ENCODE measurements at regions not wholly inside any gene's neighbourhood (a gene's known extent, or its start where the extent isn't known, plus 50 kb on each side); places are given as distances from the start of the nearest gene placed in this dataset.
"Not testable (repeated sequence)": the region's sequence is repeated elsewhere in the genome, so short reads cannot be mapped to it uniquely, and the experiment has no call there.

DNA sequence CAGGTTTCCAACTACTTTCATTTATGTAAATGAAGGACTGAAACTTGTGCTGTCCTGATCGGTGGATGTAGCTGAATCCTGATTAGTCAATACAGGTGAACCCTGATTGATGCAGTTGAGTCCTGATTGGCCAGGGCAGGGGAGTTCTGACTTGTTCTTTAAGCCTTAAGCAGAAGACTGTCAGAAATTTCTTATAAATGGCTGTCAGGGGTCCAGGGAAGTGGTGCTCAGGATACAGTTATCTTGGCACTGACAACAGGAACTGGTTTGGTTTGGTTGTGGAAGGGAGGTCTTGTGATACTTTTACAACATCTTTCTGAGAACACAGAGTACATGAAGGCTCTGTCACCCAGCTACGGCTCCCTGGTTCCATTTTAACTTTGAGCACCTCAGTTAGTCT lies 132.1 kb downstream of the KCNJ12 start:
- H3K27me3 Mint-ChIP-seq = peaks cover 50% of the 10 kb centered on the region
- no peaks in the 10 kb centered on the region for H3K9me3 Mint-ChIP-seq (ENCODE audit: low read depth)
- H3K27ac Mint-ChIP-seq = no peak overlapping the region
- DNase-seq (ENCODE audit: low spot score, unreplicated experiment) = no peak
- H3K36me3 Mint-ChIP-seq (ENCODE audit: insufficient read depth) = no peaks in the 10 kb centered on the region
- peaks cover 16% of the 10 kb centered on the region for H3K4me1 Mint-ChIP-seq (ENCODE audit: low read depth)
- H3K4me3 Mint-ChIP-seq (ENCODE audit: low read depth) = no peak overlapping the region
- TF ChIP-seq, protein P1, sequence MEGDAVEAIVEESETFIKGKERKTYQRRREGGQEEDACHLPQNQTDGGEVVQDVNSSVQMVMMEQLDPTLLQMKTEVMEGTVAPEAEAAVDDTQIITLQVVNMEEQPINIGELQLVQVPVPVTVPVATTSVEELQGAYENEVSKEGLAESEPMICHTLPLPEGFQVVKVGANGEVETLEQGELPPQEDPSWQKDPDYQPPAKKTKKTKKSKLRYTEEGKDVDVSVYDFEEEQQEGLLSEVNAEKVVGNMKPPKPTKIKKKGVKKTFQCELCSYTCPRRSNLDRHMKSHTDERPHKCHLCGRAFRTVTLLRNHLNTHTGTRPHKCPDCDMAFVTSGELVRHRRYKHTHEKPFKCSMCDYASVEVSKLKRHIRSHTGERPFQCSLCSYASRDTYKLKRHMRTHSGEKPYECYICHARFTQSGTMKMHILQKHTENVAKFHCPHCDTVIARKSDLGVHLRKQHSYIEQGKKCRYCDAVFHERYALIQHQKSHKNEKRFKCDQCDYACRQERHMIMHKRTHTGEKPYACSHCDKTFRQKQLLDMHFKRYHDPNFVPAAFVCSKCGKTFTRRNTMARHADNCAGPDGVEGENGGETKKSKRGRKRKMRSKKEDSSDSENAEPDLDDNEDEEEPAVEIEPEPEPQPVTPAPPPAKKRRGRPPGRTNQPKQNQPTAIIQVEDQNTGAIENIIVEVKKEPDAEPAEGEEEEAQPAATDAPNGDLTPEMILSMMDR (IDR thresholded peaks at IDR 0.05; ENCODE audit: unreplicated experiment) = no peak

DNA sequence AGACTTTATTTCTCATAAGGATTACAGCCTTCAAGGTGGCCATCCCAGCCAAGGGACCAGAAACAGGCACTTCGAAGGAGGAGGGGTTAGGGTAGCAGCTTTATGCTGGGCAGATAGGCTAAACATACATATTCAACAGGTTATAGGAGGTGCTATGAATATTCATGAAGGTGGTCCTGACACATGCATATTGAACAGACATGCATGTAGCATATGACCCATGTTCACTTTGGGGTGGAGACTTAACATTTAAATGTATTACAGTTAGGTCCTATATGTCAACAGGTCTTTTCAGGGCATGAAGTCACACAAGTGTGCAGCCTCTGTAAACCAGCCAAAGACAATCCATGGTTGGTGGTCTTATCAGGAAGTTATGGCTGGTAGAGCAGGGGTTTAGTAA lies 133.2 kb downstream of the KCNJ12 start:
- H3K9me3 Mint-ChIP-seq (ENCODE audit: low read depth); H3K27ac Mint-ChIP-seq; H3K36me3 Mint-ChIP-seq (ENCODE audit: insufficient read depth); H3K4me3 Mint-ChIP-seq (ENCODE audit: low read depth); DNase-seq (ENCODE audit: low spot score, unreplicated experiment): not testable (repeated sequence)
- Mint-ChIP-seq H3K27me3 (peaks cover 57% of the 10 kb centered on the region), H3K4me1 (ENCODE audit: low read depth) (peaks cover 16% of the 10 kb centered on the region)

DNA sequence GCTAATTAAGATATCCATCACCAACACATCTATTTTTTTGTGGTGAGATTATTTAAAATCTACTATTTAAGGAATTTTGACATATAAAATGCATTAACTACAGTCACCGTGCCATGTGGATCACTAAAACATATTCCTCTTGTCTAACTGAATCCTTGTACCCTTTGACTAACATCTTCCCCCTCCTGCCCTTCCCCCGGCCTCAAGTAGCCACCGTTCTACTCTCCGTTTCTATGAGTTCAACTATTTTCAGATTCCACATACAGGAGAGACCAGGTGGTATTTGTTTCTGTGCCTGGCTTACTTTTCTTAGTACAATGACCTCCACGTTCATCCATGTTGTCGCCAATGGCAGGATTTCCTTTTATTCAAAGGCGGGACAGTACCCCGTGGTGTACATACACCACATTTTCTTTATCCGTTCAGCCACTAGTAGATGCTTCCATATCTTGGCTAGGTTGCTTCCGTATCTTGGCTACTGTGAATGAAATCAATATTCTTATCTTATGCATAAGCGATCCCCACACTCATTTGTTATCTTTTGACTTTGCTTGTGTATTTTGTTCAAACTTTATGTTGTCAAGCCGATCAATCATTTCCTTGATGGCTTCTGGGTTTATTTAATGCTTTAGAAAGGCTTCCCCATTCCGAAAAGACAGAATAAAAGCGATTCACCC lies 134.7 kb downstream of the KCNJ12 start:
- H3K36me3 Mint-ChIP-seq (ENCODE audit: insufficient read depth) = no peaks in the 10 kb centered on the region
- H3K9me3 Mint-ChIP-seq (ENCODE audit: low read depth) = no peaks in the 10 kb centered on the region
- H3K4me3 Mint-ChIP-seq (ENCODE audit: low read depth) = peak overlapping the region; percentile 58
- H3K27ac Mint-ChIP-seq = no peak overlapping the region
- DNase-seq (ENCODE audit: low spot score, unreplicated experiment) = no peak
- H3K27me3 Mint-ChIP-seq = peaks cover 70% of the 10 kb centered on the region
- TF ChIP-seq, protein P1 (IDR thresholded peaks at IDR 0.05; ENCODE audit: unreplicated experiment) = no peak
- H3K4me1 Mint-ChIP-seq (ENCODE audit: low read depth) = peaks cover 16% of the 10 kb centered on the region

DNA sequence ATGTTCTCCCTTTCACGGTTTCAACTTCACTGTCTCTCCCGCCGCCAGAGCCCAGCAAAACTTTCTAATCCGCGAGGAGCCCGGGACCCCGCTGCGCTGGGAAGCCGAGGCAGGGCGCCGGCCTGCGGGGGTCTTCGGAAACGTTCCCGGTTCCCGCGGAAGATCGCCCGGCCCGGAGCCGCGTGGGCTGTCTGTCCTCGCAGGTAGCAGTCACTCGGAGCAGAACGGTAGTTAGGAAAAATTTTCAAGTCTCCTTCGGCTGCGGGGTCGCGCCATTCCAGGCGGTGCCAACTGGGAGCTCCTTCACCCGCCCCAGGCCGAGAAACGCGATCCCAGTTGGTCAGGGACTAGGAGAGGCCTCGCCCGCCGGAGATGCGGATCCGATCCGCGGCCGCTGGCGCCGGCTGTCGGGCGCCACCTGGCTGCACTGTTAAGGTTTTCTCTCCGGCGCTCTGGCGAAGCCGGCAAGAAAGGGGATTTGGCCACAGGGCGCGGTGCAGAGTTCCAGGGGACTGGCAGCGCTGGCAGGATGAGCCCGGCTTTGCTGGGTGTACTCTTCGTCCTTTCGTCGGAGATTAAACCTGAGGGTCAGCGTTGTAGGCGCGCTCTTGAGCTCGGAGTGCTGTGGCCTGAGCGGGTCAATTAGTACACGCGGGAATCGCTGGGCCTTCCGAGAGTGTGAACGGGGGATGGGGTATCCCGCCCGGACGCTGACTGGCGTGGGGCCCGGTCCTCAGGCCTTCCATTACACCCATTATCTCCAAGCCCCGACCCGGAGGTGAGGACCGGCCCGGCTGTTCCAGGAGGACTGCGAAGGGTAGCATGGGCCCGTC lies 135.4 kb downstream of the KCNJ12 start:
- Mint-ChIP-seq H3K9me3 (ENCODE audit: low read depth) (no peaks in the 10 kb centered on the region), H3K36me3 (ENCODE audit: insufficient read depth) (no peaks in the 10 kb centered on the region), H3K27me3 (peaks cover 67% of the 10 kb centered on the region), H3K27ac (peak overlapping the region; percentile 79), H3K4me1 (ENCODE audit: low read depth) (peaks cover 16% of the 10 kb centered on the region), H3K4me3 (ENCODE audit: low read depth) (peak overlapping the region; percentile 58)
- peak; percentile 76 for DNase-seq (ENCODE audit: low spot score, unreplicated experiment)
- TF ChIP-seq, protein P1 (IDR thresholded peaks at IDR 0.05; ENCODE audit: unreplicated experiment) = peak; percentile 83

DNA sequence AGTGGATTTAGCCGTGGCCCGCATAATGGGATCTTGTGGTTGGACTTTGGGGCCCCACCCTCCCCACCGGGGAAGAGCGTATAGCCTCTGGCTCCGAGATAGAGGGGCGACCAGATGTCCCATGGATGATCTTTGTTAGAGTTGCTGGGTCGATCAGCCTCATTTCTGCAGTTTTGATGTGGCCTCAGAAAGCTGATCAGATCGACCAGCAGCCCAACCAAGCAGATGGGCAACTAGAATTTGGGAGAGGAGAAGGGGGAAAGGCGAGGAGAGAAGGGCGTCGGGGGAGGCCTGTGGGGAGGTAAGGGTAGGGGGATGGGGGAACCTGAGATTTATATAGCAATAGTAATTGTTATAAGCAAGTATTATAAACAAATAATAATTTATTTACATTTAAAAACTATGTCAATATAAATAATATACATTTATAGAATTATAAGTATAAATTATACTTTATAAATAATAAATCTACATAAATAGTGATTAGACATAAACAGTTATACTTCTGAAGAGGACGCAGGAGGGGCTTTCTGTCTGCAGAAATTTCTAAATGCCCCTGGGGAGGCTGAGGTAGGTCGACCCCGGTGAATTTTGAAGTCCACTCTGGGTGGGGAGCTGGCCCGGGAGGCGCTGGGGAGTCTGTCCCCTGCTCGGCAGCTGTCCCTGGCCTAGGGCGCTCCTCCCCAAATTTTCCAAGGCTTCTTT lies 136.3 kb downstream of the KCNJ12 start:
- Mint-ChIP-seq H3K4me3 (ENCODE audit: low read depth) (no peak overlapping the region), H3K36me3 (ENCODE audit: insufficient read depth) (no peaks in the 10 kb centered on the region), H3K27me3 (peaks cover 62% of the 10 kb centered on the region), H3K4me1 (ENCODE audit: low read depth) (peaks cover 22% of the 10 kb centered on the region), H3K27ac (no peak overlapping the region), H3K9me3 (ENCODE audit: low read depth) (no peaks in the 10 kb centered on the region)
- TF ChIP-seq, protein P1 (IDR thresholded peaks at IDR 0.05; ENCODE audit: unreplicated experiment) = no peak
- DNase-seq (ENCODE audit: low spot score, unreplicated experiment) = no peak
